GM20000 (cell line): ENCODE measurements at regions not wholly inside any gene's neighbourhood (a gene's known extent, or its start where the extent isn't known, plus 50 kb on each side); places are given as distances from the start of the nearest gene placed in this dataset.

Experiments
- DNase-seq: peaks from one replicate; pipeline ENCODE4 v3.0.0; 2012; ENCODE audit warnings: low spot score
- CTCF ChIP-seq: IDR thresholded peaks from 2 replicates; pipeline ENCODE4 v1.5.1; 2012; ENCODE audit warnings: mild to moderate bottlenecking, control low read depth; ENCODE audit errors: extremely low read depth, missing control alignments

- no peak for TF ChIP-seq CTCF
These were observed 1398.9 kb downstream of the AACS start for GRCh38 chr12:126464153-126464552.

GRCh38 chr12:126469211-126469610 is 1404.0 kb downstream of the AACS start:
- no peak for TF ChIP-seq CTCF
- no peak for DNase-seq

More at GRCh38 chr12:126464153-126464552, 1398.9 kb downstream of the AACS start:
- no peak for DNase-seq

- DNase-seq = no peak
- no peak for TF ChIP-seq CTCF
These were observed 1409.5 kb downstream of the AACS start for GRCh38 chr12:126474703-126475102.

- no peak for DNase-seq
These were observed 1415.2 kb downstream of the AACS start for GRCh38 chr12:126480451-126480850.

GRCh38 chr12:126481688-126482087 is 1416.5 kb downstream of the AACS start:
- DNase-seq = no peak
- no peak for TF ChIP-seq CTCF

More at GRCh38 chr12:126480451-126480850, 1415.2 kb downstream of the AACS start:
- no peak for TF ChIP-seq CTCF

- no peak for TF ChIP-seq CTCF
- no peak for DNase-seq
These were observed 1417.1 kb downstream of the AACS start for GRCh38 chr12:126482238-126482889.

- no peak for TF ChIP-seq CTCF
- no peak for DNase-seq
These were observed 1418.2 kb downstream of the AACS start for GRCh38 chr12:126483145-126484068.
